Stimulated activated CD4-positive, alpha-beta T cell treated with anti-CD3 and anti-CD28 coated beads, TNF-alpha, amount 100 ng/mL, for 48 hours (primary cell): ENCODE measurements at regions not wholly inside any gene's neighbourhood (a gene's known extent, or its start where the extent isn't known, plus 50 kb on each side); places are given as distances from the start of the nearest gene placed in this dataset.

Experiments
- DNase-seq, 3 donors: peaks; one replicate each; pipeline ENCODE4 v3.0.0-alpha.2; 2020; ENCODE audit warnings: low read depth in 3 of 3

DNA sequence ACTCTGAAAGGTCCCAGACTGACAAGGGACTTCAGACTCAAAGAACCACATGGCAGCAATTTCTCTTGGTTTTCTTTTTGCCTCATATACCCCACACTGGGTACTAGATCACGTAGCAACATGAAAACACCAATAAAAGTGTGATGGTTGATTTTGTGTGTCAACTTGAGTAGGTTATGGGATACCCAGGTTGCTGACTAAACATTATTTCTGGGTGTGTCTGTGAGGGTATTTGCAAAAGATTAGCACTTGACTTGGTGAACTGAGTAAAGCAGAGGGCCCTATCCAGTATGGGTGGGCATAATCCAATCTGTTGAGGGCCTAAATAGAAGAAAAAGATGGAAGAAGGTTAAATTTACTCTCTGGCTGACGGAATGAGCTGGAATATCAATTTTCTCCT, 53.8 kb upstream of the ZNF618 start:
- no peak for DNase-seq

DNA sequence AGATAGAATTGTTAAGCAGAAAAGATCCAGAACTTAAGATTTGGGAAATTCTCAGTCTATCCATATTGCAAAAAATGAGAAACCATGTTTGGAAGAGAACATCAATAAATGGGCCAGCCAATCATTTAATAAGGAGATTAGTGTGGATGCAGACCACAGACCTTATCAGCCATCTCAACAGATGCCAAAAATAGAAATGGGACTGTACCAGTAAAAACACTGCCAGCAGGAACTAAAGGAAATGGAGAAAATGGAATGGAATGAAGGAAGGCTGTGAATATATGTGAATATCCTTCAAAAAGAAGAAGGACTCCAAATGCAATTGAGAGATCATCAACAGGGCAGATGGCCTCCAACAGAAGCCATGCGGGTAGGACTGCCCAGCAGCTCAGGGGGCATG, 52.7 kb upstream of the ZNF618 start:
- no peak for DNase-seq
